ENCODE measurements at regions not wholly inside any gene's neighbourhood (a gene's known extent, or its start where the extent isn't known, plus 50 kb on each side); places are given as distances from the start of the nearest gene placed in this dataset.

- H3K4me3 Mint-ChIP-seq (ENCODE audit: low read depth): no peak overlapping the region
- no peak overlapping the region for H3K27ac Mint-ChIP-seq
- peaks cover 4% of the 10 kb centered on the region for H3K9me3 Mint-ChIP-seq (ENCODE audit: low read depth)
- peaks cover 8% of the 10 kb centered on the region for H3K4me1 Mint-ChIP-seq (ENCODE audit: low read depth)
- no peak for TF ChIP-seq CTCF (IDR thresholded peaks at IDR 0.05; ENCODE audit: unreplicated experiment)
- H3K27me3 Mint-ChIP-seq: no peaks in the 10 kb centered on the region
- DNase-seq (ENCODE audit: low spot score, unreplicated experiment): no peak
- no peaks in the 10 kb centered on the region for H3K36me3 Mint-ChIP-seq (ENCODE audit: insufficient read depth)
These were observed 147.3 kb upstream of the TMEM196 start for GRCh38 chr7:19920705-19921104.

GRCh38 chr7:19920166-19920565 is 146.7 kb upstream of the TMEM196 start:
- Mint-ChIP-seq H3K36me3 (ENCODE audit: insufficient read depth) (no peaks in the 10 kb centered on the region), H3K4me3 (ENCODE audit: low read depth) (no peak overlapping the region), H3K27me3 (no peaks in the 10 kb centered on the region), H3K4me1 (ENCODE audit: low read depth) (peaks cover 13% of the 10 kb centered on the region), H3K27ac (no peak overlapping the region), H3K9me3 (ENCODE audit: low read depth) (peaks cover 4% of the 10 kb centered on the region)
- TF ChIP-seq CTCF (IDR thresholded peaks at IDR 0.05; ENCODE audit: unreplicated experiment): no peak
- no peak for DNase-seq (ENCODE audit: low spot score, unreplicated experiment)

GRCh38 chr7:19919261-19920095 is 146.1 kb upstream of the TMEM196 start:
- peaks cover 4% of the 10 kb centered on the region for H3K9me3 Mint-ChIP-seq (ENCODE audit: low read depth)
- DNase-seq (ENCODE audit: low spot score, unreplicated experiment): no peak
- no peak for TF ChIP-seq CTCF (IDR thresholded peaks at IDR 0.05; ENCODE audit: unreplicated experiment)
- peaks cover 16% of the 10 kb centered on the region for H3K4me1 Mint-ChIP-seq (ENCODE audit: low read depth)
- no peaks in the 10 kb centered on the region for H3K27me3 Mint-ChIP-seq
- no peak overlapping the region for H3K4me3 Mint-ChIP-seq (ENCODE audit: low read depth)
- H3K27ac Mint-ChIP-seq: no peak overlapping the region
- H3K36me3 Mint-ChIP-seq (ENCODE audit: insufficient read depth): no peaks in the 10 kb centered on the region

- TF ChIP-seq CTCF (IDR thresholded peaks at IDR 0.05; ENCODE audit: unreplicated experiment): no peak
- peaks cover 16% of the 10 kb centered on the region for H3K4me1 Mint-ChIP-seq (ENCODE audit: low read depth)
- H3K27me3 Mint-ChIP-seq: no peaks in the 10 kb centered on the region
- H3K36me3 Mint-ChIP-seq (ENCODE audit: insufficient read depth): no peaks in the 10 kb centered on the region
- H3K4me3 Mint-ChIP-seq (ENCODE audit: low read depth): no peak overlapping the region
- no peaks in the 10 kb centered on the region for H3K9me3 Mint-ChIP-seq (ENCODE audit: low read depth)
- no peak for DNase-seq (ENCODE audit: low spot score, unreplicated experiment)
- peak overlapping the region; percentile 90 for H3K27ac Mint-ChIP-seq
These were observed 142.6 kb upstream of the TMEM196 start for GRCh38 chr7:19916046-19916445.

- no peak overlapping the region for H3K4me3 Mint-ChIP-seq (ENCODE audit: low read depth)
- H3K36me3 Mint-ChIP-seq (ENCODE audit: insufficient read depth): no peaks in the 10 kb centered on the region
- H3K27ac Mint-ChIP-seq: peak overlapping the region; percentile 90
- no peak for DNase-seq (ENCODE audit: low spot score, unreplicated experiment)
- H3K9me3 Mint-ChIP-seq (ENCODE audit: low read depth): peaks cover under 1% of the 10 kb centered on the region
- no peaks in the 10 kb centered on the region for H3K27me3 Mint-ChIP-seq
- no peak for TF ChIP-seq CTCF (IDR thresholded peaks at IDR 0.05; ENCODE audit: unreplicated experiment)
- peaks cover 16% of the 10 kb centered on the region for H3K4me1 Mint-ChIP-seq (ENCODE audit: low read depth)
These were observed 142.2 kb upstream of the TMEM196 start for GRCh38 chr7:19915596-19915995.
